T-helper 2 cell treated with Interferon-gamma antibody and Interleukin-4, amounts not matched to agents 5 μg/mL and 100 μg/mL, for 36 hours (primary cell): ENCODE measurements at regions not wholly inside any gene's neighbourhood (a gene's known extent, or its start where the extent isn't known, plus 50 kb on each side); places are given as distances from the start of the nearest gene placed in this dataset.
"Not testable (repeated sequence)": the region's sequence is repeated elsewhere in the genome, so short reads cannot be mapped to it uniquely, and the experiment has no call there.

Experiments
- DNase-seq: peaks from one replicate; pipeline ENCODE4 v3.0.0; 2021; ENCODE audit warnings: low spot score
- H3K27ac Mint-ChIP-seq: one replicate; pipeline ENCODE4 v1.8.0; 2021; ENCODE audit warnings: mild to moderate bottlenecking, mixed read lengths
- H3K27me3 Mint-ChIP-seq: one replicate; pipeline ENCODE4 v1.8.0; 2021; ENCODE audit warnings: low read depth, mixed read lengths
- H3K36me3 Mint-ChIP-seq: one replicate; pipeline ENCODE4 v1.8.0; 2021; ENCODE audit warnings: low read depth, mixed read lengths
- H3K4me1 Mint-ChIP-seq: one replicate; pipeline ENCODE4 v1.8.0; 2021; ENCODE audit warnings: low read depth, mixed read lengths
- H3K4me3 Mint-ChIP-seq: one replicate; pipeline ENCODE4 v1.8.0; 2022; ENCODE audit warnings: mild to moderate bottlenecking, moderate library complexity, mixed read lengths
- H3K9me3 Mint-ChIP-seq: one replicate; pipeline ENCODE4 v1.8.0; 2021; ENCODE audit warnings: mixed read lengths

DNA sequence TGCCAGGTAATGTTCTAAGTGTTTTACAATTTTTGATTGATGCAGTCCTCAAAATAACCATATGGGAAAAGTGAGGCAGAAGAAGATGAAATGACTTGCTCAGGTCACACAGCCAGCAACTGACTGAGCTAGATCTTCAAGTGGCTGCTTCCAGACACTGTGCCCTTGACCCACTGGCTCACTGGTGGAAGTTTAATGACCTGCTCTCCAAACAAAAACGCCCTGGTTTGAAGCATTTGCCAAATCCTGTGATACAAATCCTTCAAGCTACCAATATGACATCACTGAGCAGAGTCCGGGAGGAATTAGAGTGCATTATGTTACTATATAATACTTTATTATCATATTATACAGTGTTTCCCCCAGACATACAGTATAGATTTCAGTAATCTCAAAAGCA is 459.4 kb downstream of the GADD45G start:
- no peak overlapping the region for H3K4me3 Mint-ChIP-seq
- no peaks in the 10 kb centered on the region for H3K9me3 Mint-ChIP-seq
- H3K27me3 Mint-ChIP-seq: peaks cover 34% of the 10 kb centered on the region

GRCh38 chr9:90064971-90065370 is 460.2 kb downstream of the GADD45G start:
- no peak overlapping the region for H3K27ac Mint-ChIP-seq
- no peak for DNase-seq
- no peaks in the 10 kb centered on the region for H3K36me3 Mint-ChIP-seq
- peaks cover 36% of the 10 kb centered on the region for H3K27me3 Mint-ChIP-seq
- H3K9me3 Mint-ChIP-seq: no peaks in the 10 kb centered on the region
- no peak overlapping the region for H3K4me3 Mint-ChIP-seq
- no peaks in the 10 kb centered on the region for H3K4me1 Mint-ChIP-seq

More for the DNA sequence above, 459.4 kb downstream of the GADD45G start:
- no peak overlapping the region for H3K27ac Mint-ChIP-seq
- no peaks in the 10 kb centered on the region for H3K36me3 Mint-ChIP-seq
- no peaks in the 10 kb centered on the region for H3K4me1 Mint-ChIP-seq
- no peak for DNase-seq

DNA sequence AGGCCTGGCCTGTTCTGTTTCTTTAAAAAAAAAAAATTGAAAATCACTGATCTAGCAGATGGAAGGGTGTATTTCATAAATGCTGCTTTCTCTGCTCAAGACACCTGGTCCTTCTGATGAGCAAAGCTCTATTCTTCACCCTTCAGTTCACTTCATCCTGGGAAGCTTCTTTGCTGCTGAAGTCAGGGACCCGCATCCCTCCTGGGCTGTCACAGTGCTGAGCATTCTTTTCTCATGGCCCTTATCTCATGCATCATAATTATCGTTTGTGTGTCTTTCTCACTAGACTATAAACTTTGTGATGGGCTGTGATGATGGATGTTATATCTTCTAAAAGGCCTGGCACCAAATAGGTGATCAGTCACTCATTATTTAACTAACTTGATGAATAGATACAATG is 461.0 kb downstream of the GADD45G start:
- Mint-ChIP-seq H3K27ac (no peak overlapping the region), H3K27me3 (peaks cover 44% of the 10 kb centered on the region), H3K4me3 (no peak overlapping the region), H3K4me1 (no peaks in the 10 kb centered on the region), H3K36me3 (no peaks in the 10 kb centered on the region), H3K9me3 (no peaks in the 10 kb centered on the region)
- no peak for DNase-seq

DNA sequence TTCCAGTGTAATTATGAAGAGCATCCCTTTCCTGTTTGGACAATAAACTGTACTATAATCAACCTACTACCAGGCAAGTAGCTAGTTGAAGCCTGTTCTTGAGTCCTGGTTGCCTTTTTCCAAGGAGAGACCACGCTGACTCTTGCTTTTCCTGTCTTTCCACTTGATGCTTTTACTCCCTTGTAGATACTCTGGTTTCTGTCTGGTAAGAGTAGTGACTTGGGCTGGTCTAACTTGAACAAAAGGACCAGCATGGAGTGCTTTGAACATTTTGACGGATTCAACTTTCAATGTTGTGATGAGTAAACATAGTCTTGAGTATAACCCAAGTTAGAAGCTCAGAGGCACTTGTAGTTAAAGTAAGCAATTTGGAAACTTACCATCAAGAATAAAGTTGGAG is 464.3 kb downstream of the GADD45G start:
- no peaks in the 10 kb centered on the region for H3K9me3 Mint-ChIP-seq
- no peak for DNase-seq
- no peaks in the 10 kb centered on the region for H3K4me1 Mint-ChIP-seq
- H3K27ac Mint-ChIP-seq: no peak overlapping the region
- H3K4me3 Mint-ChIP-seq: no peak overlapping the region
- peaks cover 57% of the 10 kb centered on the region for H3K27me3 Mint-ChIP-seq
- no peaks in the 10 kb centered on the region for H3K36me3 Mint-ChIP-seq

DNA sequence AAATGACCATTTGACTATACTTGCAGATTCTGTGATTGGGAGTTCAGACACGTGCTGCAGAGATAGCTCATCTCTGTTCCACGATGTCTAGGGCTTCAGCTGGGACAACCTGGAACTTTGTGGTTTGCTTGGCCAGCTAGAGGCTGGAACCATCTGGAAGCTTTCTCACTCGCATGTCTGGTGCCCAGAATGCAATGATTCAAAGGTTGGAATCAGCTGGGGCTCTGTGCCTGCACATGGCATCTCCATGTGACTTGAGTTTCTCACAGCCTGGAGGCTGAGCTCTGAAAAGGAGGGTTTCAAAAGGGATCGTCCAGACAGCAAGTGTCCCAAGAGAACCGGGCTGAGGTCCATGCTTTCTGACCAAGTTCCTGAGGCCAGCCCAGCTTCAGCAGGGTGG is 465.2 kb downstream of the GADD45G start:
- H3K27ac Mint-ChIP-seq: no peak overlapping the region
- no peak overlapping the region for H3K4me3 Mint-ChIP-seq
- H3K27me3 Mint-ChIP-seq: peaks cover 57% of the 10 kb centered on the region
- no peaks in the 10 kb centered on the region for H3K36me3 Mint-ChIP-seq
- H3K4me1 Mint-ChIP-seq: peaks cover 2% of the 10 kb centered on the region
- DNase-seq: no peak
- H3K9me3 Mint-ChIP-seq: no peaks in the 10 kb centered on the region

GRCh38 chr9:90070469-90070868 is 465.7 kb downstream of the GADD45G start:
- no peak for DNase-seq
- Mint-ChIP-seq H3K27me3 (peaks cover 57% of the 10 kb centered on the region), H3K9me3 (no peaks in the 10 kb centered on the region), H3K27ac (no peak overlapping the region), H3K36me3 (no peaks in the 10 kb centered on the region), H3K4me3 (no peak overlapping the region), H3K4me1 (peaks cover 2% of the 10 kb centered on the region)

DNA sequence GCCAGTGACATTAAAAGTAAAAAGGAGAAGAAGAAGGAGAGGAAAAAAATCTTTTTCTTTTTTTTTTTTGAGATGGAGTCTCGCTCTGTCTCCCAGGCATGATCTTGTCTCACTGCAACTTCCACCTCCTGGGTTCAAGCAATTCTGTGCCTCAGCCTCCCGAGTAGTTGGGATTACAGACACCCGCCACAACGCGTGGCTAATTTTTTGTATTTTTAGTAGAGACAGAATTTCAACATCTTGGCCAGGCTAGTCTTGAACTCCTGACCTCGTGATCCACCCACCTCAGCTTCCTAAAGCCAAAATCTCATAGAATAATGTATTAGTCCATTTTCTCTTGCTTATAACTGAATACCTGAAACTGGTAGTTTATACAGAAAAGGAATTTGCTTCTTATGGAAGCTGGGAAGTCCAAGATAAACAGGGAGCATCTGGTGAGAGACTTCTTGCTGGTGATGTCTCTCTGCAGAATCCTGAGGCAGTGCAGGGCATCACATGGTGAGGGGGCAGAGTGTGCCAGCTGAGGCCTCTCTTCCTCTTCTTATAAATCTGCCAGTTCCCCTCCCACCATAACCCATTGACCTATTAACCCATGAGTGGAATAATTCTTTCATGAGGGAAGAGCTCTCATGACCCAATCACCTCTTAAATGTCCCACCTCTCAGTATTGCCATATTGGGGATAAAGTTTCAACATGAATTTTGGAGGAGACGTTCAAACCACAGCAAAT is 466.3 kb downstream of the GADD45G start:
- H3K27me3 Mint-ChIP-seq: peaks cover 60% of the 10 kb centered on the region
- H3K27ac Mint-ChIP-seq: no peak overlapping the region
- no peak for DNase-seq
- no peaks in the 10 kb centered on the region for H3K36me3 Mint-ChIP-seq
- no peaks in the 10 kb centered on the region for H3K9me3 Mint-ChIP-seq
- H3K4me1 Mint-ChIP-seq: peaks cover 2% of the 10 kb centered on the region
- no peak overlapping the region for H3K4me3 Mint-ChIP-seq

DNA sequence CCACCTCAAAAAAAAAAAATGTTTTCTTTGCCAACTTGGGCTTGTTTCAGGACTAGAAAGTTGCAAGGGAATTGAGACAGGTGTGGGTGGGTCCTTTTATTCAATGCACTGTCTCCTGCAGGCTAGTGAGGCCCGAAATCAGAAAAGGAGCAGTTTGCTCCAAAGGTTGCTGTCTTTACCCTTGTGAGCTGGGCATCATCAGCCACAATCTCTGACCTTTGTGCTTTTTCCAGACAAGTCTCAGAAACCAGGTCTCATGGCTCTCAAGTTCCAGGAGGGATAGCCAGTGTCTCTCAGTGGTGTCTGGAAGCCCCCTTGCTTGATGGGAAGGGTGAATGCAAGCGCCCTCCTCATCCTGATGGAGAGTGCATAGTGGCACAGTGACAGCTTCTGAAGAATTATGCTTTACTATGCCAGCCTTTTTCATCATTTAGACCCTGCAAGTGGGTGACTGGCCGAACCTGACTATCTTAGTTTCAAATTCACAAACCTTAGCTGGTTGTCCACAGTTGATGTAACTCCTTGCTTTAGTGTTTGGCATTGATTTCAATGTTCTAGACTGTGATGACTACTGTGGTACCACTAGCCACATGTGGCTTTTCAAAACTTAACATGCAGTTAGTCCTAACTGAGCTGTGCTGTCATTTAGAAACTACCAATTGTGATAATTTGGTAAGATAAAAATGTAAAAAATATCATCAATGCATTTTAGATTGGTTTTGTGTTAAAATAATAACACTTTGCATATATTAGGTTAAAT is 468.6 kb downstream of the GADD45G start:
- no peaks in the 10 kb centered on the region for H3K36me3 Mint-ChIP-seq
- no peak overlapping the region for H3K27ac Mint-ChIP-seq
- no peaks in the 10 kb centered on the region for H3K9me3 Mint-ChIP-seq
- H3K27me3 Mint-ChIP-seq: peaks cover 68% of the 10 kb centered on the region
- no peak overlapping the region for H3K4me3 Mint-ChIP-seq
- H3K4me1 Mint-ChIP-seq: peaks cover 2% of the 10 kb centered on the region
- no peak for DNase-seq

DNA sequence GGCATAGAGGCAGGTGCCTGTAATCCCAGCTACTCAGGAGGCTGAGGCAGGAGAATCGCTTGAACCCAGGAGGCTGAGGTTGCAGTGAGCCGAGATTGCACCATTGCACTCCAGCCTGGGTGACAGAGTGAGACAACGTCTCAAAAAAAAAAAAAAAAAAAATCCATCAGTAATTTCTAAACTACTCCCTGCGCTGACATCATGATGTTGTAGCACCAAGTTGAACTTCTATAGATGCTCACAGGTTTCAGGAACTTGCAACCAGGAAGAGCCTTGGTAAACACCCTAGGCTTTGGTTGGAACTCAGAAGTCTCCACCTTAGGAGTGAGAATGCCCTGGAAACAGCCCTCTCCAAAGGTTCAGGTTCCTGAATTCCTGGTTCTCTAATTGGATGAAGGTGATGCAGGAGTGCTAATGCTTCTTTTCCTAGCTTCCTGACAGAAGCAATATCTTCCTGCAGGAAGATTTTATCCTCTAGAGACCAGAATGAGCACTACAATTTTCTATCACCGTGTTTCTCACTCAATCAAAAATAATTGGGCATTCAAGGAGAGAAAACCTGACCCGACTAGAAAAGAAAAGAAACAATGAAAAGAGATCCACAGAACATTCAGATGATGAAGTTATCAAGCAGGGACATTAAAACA is 469.6 kb downstream of the GADD45G start:
- H3K9me3 Mint-ChIP-seq: no peaks in the 10 kb centered on the region
- no peak for DNase-seq
- no peak overlapping the region for H3K4me3 Mint-ChIP-seq
- H3K27me3 Mint-ChIP-seq: peaks cover 66% of the 10 kb centered on the region
- no peak overlapping the region for H3K27ac Mint-ChIP-seq
- H3K36me3 Mint-ChIP-seq: no peaks in the 10 kb centered on the region
- H3K4me1 Mint-ChIP-seq: peaks cover 8% of the 10 kb centered on the region

- H3K27ac Mint-ChIP-seq: not testable (repeated sequence)
Measured at GRCh38 chr9:90077598-90077997, 472.8 kb downstream of the GADD45G start.

DNA sequence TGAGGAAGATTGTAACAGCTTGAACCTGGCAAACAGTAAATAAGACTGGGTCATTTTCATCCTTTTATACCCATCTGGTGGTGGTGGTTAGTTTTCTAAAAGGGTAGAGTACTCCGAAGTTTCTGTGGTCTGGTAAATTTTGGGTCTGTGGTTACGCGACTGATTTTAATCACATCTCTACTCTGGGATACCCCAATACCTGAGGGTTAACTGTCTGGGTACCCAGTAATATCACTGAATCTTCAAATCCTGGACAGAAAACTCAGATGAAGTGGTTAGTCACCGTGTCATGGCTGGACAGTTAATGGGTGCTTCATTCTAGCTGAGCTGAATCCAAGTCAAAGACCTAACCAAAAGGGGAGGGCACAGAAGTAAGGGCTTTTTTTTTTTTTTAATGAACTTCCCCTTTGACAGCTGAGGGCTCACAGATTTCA is 474.2 kb downstream of the GADD45G start:
- H3K9me3 Mint-ChIP-seq: no peaks in the 10 kb centered on the region
- no peak overlapping the region for H3K27ac Mint-ChIP-seq
- no peaks in the 10 kb centered on the region for H3K36me3 Mint-ChIP-seq
- H3K4me1 Mint-ChIP-seq: peaks cover 8% of the 10 kb centered on the region
- no peak for DNase-seq
- no peak overlapping the region for H3K4me3 Mint-ChIP-seq
- H3K27me3 Mint-ChIP-seq: peaks cover 56% of the 10 kb centered on the region

More at GRCh38 chr9:90077598-90077997, 472.8 kb downstream of the GADD45G start:
- H3K36me3 Mint-ChIP-seq, H3K9me3 Mint-ChIP-seq, H3K4me3 Mint-ChIP-seq, H3K4me1 Mint-ChIP-seq, DNase-seq: not testable (repeated sequence)
- H3K27me3 Mint-ChIP-seq: peaks cover 56% of the 10 kb centered on the region

- Mint-ChIP-seq H3K27me3 (peaks cover 41% of the 10 kb centered on the region), H3K4me1 (no peaks in the 10 kb centered on the region), H3K9me3 (no peaks in the 10 kb centered on the region), H3K36me3 (no peaks in the 10 kb centered on the region), H3K4me3 (no peak overlapping the region), H3K27ac (no peak overlapping the region)
- no peak for DNase-seq
Measured at GRCh38 chr9:90085633-90086032, 480.8 kb downstream of the GADD45G start.

- H3K27ac Mint-ChIP-seq: no peak overlapping the region
- H3K9me3 Mint-ChIP-seq: no peaks in the 10 kb centered on the region
- peaks cover 42% of the 10 kb centered on the region for H3K27me3 Mint-ChIP-seq
- no peaks in the 10 kb centered on the region for H3K36me3 Mint-ChIP-seq
- no peaks in the 10 kb centered on the region for H3K4me1 Mint-ChIP-seq
- no peak overlapping the region for H3K4me3 Mint-ChIP-seq
- no peak for DNase-seq
Measured at GRCh38 chr9:90086101-90086511, 481.3 kb downstream of the GADD45G start.

DNA sequence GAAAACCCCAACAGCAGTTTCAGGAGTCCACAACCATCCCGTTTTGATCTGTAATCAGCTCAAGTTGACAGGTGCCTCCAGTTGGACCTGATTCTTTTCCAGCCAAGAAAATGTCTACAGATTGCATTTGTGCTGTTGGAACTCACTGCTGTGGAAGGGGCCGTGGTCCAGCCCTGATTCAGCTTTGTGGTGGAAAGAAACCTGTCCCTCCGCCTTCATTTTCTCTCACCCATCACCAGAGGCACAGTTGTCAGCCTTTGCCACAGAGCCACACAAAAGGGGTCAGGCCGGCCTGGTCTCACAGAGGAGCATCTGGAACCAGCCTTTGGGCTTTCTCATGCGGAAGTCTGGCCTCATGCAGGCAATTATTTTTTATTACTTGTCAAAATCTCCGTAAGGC is 483.6 kb downstream of the GADD45G start:
- peaks cover 48% of the 10 kb centered on the region for H3K27me3 Mint-ChIP-seq
- DNase-seq: no peak
- peaks cover 12% of the 10 kb centered on the region for H3K4me1 Mint-ChIP-seq

More for the DNA sequence above, 483.6 kb downstream of the GADD45G start:
- Mint-ChIP-seq H3K36me3 (no peaks in the 10 kb centered on the region), H3K27ac (no peak overlapping the region), H3K9me3 (no peaks in the 10 kb centered on the region), H3K4me3 (no peak overlapping the region)
